Mesenchymal stem cell (in vitro differentiated cells and primary cell): ENCODE measurements at regions not wholly inside any gene's neighbourhood (a gene's known extent, or its start where the extent isn't known, plus 50 kb on each side); places are given as distances from the start of the nearest gene placed in this dataset.
"Not testable (repeated sequence)": the region's sequence is repeated elsewhere in the genome, so short reads cannot be mapped to it uniquely, and the experiment has no call there.

Source experiments
- DNase-seq: peaks from one replicate; pipeline ENCODE4 v3.0.0-alpha.2; 2013
- H2AFZ ChIP-seq: one replicate; pipeline ENCODE4 v1.6.1; 2013; ENCODE audit warnings: low read depth, mild to moderate bottlenecking, control low read depth, inconsistent platforms, low read length, moderate library complexity
- H2AK5ac ChIP-seq: 2 replicates; pipeline ENCODE4 v1.6.1; 2013; ENCODE audit warnings: low read length, moderate library complexity, mild to moderate bottlenecking, inconsistent platforms; ENCODE audit not compliant: severe bottlenecking
- H2BK120ac ChIP-seq: one replicate; pipeline ENCODE4 v1.6.1; 2013; ENCODE audit warnings: low read depth, mild to moderate bottlenecking, inconsistent platforms, low read length, moderate library complexity
- H2BK12ac ChIP-seq, 2 experiments: one replicate each; pipeline ENCODE4 v1.6.1; 2013; ENCODE audit warnings: inconsistent platforms in 2 of 2, low read length in 2 of 2, mild to moderate bottlenecking in 2 of 2, moderate library complexity in 2 of 2, control low read depth in 1 of 2
- H2BK15ac ChIP-seq: one replicate; pipeline ENCODE4 v1.6.1; 2013; ENCODE audit warnings: mild to moderate bottlenecking, low read depth, inconsistent platforms; ENCODE audit not compliant: poor library complexity, severe bottlenecking
- H2BK5ac ChIP-seq: 2 replicates; pipeline ENCODE4 v1.6.1; 2013; ENCODE audit warnings: low read depth, mild to moderate bottlenecking, low read length, control low read depth, inconsistent platforms; ENCODE audit not compliant: poor library complexity, severe bottlenecking
- H3K14ac ChIP-seq, 2 experiments: one replicate each; pipeline ENCODE4 v1.6.1; 2013; ENCODE audit warnings: inconsistent platforms in 2 of 2, low read length in 2 of 2, control low read depth in 1 of 2, mild to moderate bottlenecking in 1 of 2, moderate library complexity in 1 of 2
- H3K18ac ChIP-seq, 2 experiments: one replicate each; pipeline ENCODE4 v1.6.1; 2013; ENCODE audit warnings: inconsistent platforms in 2 of 2, low read length in 2 of 2, control low read depth in 1 of 2, low read depth in 1 of 2, mild to moderate bottlenecking in 1 of 2
- H3K23ac ChIP-seq, 2 experiments: one replicate each; pipeline ENCODE4 v1.6.1; 2013; ENCODE audit warnings: inconsistent platforms in 2 of 2, low read length in 2 of 2, mild to moderate bottlenecking in 2 of 2, moderate library complexity in 2 of 2, control low read depth in 1 of 2
- H3K27ac ChIP-seq: 2 replicates; pipeline ENCODE4 v1.5.1; 2013; ENCODE audit warnings: mild to moderate bottlenecking, moderate library complexity, low read length, control low read depth, inconsistent platforms; ENCODE audit not compliant: poor library complexity, severe bottlenecking
- H3K27me3 ChIP-seq, 2 experiments: 2 replicates each; pipeline versions ENCODE4 v1.6.1 to v1.7.0; 2013; ENCODE audit warnings: low read length in 2 of 2, mild to moderate bottlenecking in 2 of 2, moderate library complexity in 2 of 2, control low read depth in 1 of 2, inconsistent platforms in 1 of 2; ENCODE audit not compliant: control insufficient read depth in 1 of 2, insufficient read depth in 1 of 2
- H3K36me3 ChIP-seq, 2 experiments: 2 replicates each; pipeline versions ENCODE4 v1.6.1 to v1.7.0; 2013; ENCODE audit warnings: low read length in 2 of 2, control low read depth in 1 of 2, inconsistent platforms in 1 of 2, low read depth in 1 of 2, mild to moderate bottlenecking in 1 of 2; ENCODE audit not compliant: insufficient read depth in 2 of 2, control insufficient read depth in 1 of 2
- H3K4ac ChIP-seq, 2 experiments: one replicate each; pipeline ENCODE4 v1.6.1; 2013; ENCODE audit warnings: inconsistent platforms in 2 of 2, low read length in 2 of 2, mild to moderate bottlenecking in 2 of 2, moderate library complexity in 2 of 2, control low read depth in 1 of 2, low read depth in 1 of 2
- H3K4me1 ChIP-seq: 2 replicates; pipeline ENCODE4 v1.6.1; 2013; ENCODE audit warnings: low read depth, low read length, control low read depth; ENCODE audit not compliant: control insufficient read depth, insufficient read depth
- H3K4me2 ChIP-seq: 2 replicates; pipeline ENCODE4 v1.6.1; 2013; ENCODE audit warnings: low read length, mild to moderate bottlenecking, inconsistent platforms; ENCODE audit not compliant: poor library complexity, severe bottlenecking
- H3K4me3 ChIP-seq, 2 experiments: 2 replicates each; pipeline versions ENCODE4 v1.5.1 to v1.7.0; 2013; ENCODE audit warnings: low read length in 2 of 2, mild to moderate bottlenecking in 2 of 2, control low read depth in 1 of 2, low read depth in 1 of 2; ENCODE audit not compliant: insufficient read depth in 1 of 2
- H3K79me1 ChIP-seq: replicated peaks from 2 replicates; pipeline ENCODE4 v1.6.1; 2013; ENCODE audit warnings: mild to moderate bottlenecking, control low read depth, low read length, inconsistent platforms; ENCODE audit not compliant: poor library complexity, severe bottlenecking
- H3K9ac ChIP-seq: 2 replicates; pipeline ENCODE4 v1.7.0; 2013; ENCODE audit warnings: mild to moderate bottlenecking, low read length, moderate library complexity
- H3K9me3 ChIP-seq: 2 replicates; pipeline ENCODE4 v1.7.0; 2013; ENCODE audit warnings: mild to moderate bottlenecking, low read length; ENCODE audit not compliant: control insufficient read depth
- H4K8ac ChIP-seq: one replicate; pipeline ENCODE4 v1.6.1; 2013; ENCODE audit warnings: inconsistent platforms, mild to moderate bottlenecking, low read length, moderate library complexity
- H4K91ac ChIP-seq: one replicate; pipeline ENCODE4 v1.6.1; 2013; ENCODE audit warnings: mild to moderate bottlenecking, low read length, inconsistent platforms
- WGBS: methylation state at CpG from one replicate; pipeline ENCODE4 v1.1.7; 2013; ENCODE audit warnings: mixed read lengths; 5-methylcytosine and 5-hydroxymethylcytosine counted together

DNA sequence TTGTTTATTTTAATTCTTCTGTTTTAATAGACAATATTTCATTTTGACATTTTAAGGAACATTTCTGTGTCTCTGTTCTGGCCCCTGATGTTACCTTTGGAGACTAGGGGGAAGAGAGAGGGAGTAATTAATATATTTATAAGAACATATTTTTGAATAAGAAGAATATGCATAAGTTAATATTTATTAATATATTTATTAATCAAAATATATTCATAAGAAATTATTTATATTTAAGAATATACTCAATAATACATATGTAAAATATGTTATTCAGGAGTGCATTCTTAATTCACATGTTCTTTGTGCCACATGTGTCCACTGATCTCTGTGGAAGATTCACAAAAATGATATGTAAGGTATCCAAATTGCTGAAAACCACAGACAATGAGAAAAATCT lies 1687.7 kb downstream of the SPATA31A7 start:
- H3K4me2 ChIP-seq, H2AK5ac ChIP-seq, DNase-seq, H3K36me3 ChIP-seq, H3K27me3 ChIP-seq, H3K27ac ChIP-seq, H2AFZ ChIP-seq, H3K9me3 ChIP-seq, H3K14ac ChIP-seq, H3K9ac ChIP-seq, H4K91ac ChIP-seq, H3K18ac ChIP-seq, H3K79me1 ChIP-seq, H2BK12ac ChIP-seq, H2BK120ac ChIP-seq, H3K4me3 ChIP-seq, H4K8ac ChIP-seq, H3K4ac ChIP-seq, H3K4me1 ChIP-seq, H3K23ac ChIP-seq, H2BK15ac ChIP-seq, H2BK5ac ChIP-seq: not testable (repeated sequence)

DNA sequence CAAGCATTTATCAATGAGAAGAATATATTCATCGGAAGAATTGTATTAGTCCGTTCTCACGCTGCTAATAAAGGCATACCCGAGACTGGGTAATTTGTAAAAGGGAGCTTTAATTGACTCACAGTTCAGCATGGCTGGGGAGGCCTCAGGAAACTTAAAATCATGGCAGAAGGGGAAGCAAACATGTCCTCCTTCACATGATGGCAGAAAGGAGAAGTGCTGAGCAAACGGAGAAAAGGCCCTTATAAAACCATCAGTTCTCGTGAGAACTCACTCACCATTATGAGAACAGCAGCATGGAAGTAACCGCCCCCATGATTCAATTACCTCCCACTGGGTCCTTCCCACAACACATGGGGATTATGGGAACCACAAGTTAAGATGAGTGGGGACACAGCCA lies 1688.2 kb downstream of the SPATA31A7 start:
- not testable (repeated sequence) for H3K4me3 ChIP-seq, H3K27me3 ChIP-seq, H2AK5ac ChIP-seq, H4K8ac ChIP-seq, H2BK12ac ChIP-seq, H3K9ac ChIP-seq, DNase-seq, H2BK120ac ChIP-seq, H3K9me3 ChIP-seq, H4K91ac ChIP-seq, H3K14ac ChIP-seq, H3K27ac ChIP-seq, H3K18ac ChIP-seq, H2AFZ ChIP-seq, H2BK5ac ChIP-seq, H3K23ac ChIP-seq, H2BK15ac ChIP-seq, H3K4ac ChIP-seq, H3K36me3 ChIP-seq, H3K79me1 ChIP-seq, H3K4me2 ChIP-seq, H3K4me1 ChIP-seq
- 71% methylated on average over 7 of the region's 7 CpGs for WGBS

DNA sequence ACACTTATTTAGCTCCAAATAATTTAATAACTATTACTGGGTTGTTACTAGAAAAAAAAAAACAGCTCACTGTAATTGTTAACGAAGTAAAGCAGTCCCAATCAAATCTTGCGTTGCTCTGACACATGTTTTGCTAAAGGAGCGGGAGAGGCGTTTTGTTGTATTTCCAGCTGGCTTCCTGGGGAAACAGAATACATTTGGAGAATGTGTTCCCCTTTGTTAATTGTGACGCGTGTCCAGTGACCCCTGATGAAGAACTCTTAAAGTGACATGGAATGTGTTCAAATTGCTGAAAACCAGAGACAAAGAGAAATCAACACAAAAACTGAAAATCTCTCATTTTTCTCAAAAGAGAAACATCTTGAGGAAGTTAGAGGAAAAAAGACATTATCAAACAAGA lies 1690.6 kb downstream of the SPATA31A7 start:
- not testable (repeated sequence) for H3K4me2 ChIP-seq, H3K4me3 ChIP-seq, H2BK5ac ChIP-seq, H2BK12ac ChIP-seq, H2AK5ac ChIP-seq, H3K9me3 ChIP-seq, H3K9ac ChIP-seq, H3K4me1 ChIP-seq, DNase-seq, H3K18ac ChIP-seq, H2BK15ac ChIP-seq, H3K4ac ChIP-seq, H3K14ac ChIP-seq, H2BK120ac ChIP-seq, H3K23ac ChIP-seq, H3K79me1 ChIP-seq, H4K91ac ChIP-seq, H3K36me3 ChIP-seq, H4K8ac ChIP-seq, H2AFZ ChIP-seq, H3K27me3 ChIP-seq, H3K27ac ChIP-seq
- 77% methylated on average over 6 of the region's 6 CpGs for WGBS

DNA sequence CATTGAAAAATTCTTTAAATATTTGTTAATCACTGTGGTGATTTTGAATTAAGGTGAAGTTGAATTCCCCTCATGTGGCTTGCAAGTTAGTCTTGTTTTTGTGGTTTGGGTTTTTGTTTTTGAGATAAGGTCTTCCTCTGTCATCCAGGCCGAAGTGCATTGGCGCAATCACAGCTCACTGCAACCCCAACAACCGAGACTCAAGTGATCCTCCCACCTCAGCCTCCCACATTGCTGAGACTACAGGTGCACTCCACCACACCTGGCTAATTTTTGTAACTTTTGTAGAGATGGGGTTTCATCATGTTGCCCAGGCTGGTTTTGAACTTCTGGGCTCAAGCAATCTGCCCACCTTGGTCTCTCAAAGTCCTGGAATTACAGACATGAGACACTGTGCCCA lies 1691.1 kb downstream of the SPATA31A7 start:
- not testable (repeated sequence) for H3K14ac ChIP-seq, H3K27me3 ChIP-seq, H3K27ac ChIP-seq, H3K4me3 ChIP-seq, H2BK15ac ChIP-seq, H4K8ac ChIP-seq, H3K79me1 ChIP-seq, DNase-seq, H3K9ac ChIP-seq, H3K9me3 ChIP-seq, H3K23ac ChIP-seq, H2BK120ac ChIP-seq, H2BK12ac ChIP-seq, H2AK5ac ChIP-seq, H3K4me1 ChIP-seq, H3K36me3 ChIP-seq, H2BK5ac ChIP-seq, H3K4me2 ChIP-seq, H4K91ac ChIP-seq, H3K4ac ChIP-seq, H3K18ac ChIP-seq, H2AFZ ChIP-seq
- WGBS: 57% methylated on average over 2 of the region's 3 CpGs
